IMR-90 (cell line): ENCODE measurements at regions not wholly inside any gene's neighbourhood (a gene's known extent, or its start where the extent isn't known, plus 50 kb on each side); places are given as distances from the start of the nearest gene placed in this dataset.

ENCODE experiments used
- BHLHE40 ChIP-seq: fragments of 150-350 bp; IDR thresholded peaks from 2 replicates; pipeline ENCODE4 v1.6.1; 2016; ENCODE audit warnings: mild to moderate bottlenecking, low read depth, low read length
- CEBPB ChIP-seq: IDR thresholded peaks from 2 replicates; pipeline ENCODE4 v1.6.1; 2012; ENCODE audit warnings: low read depth, low read length, improper control_type of control experiment
- CTCF ChIP-seq: conservative IDR thresholded peaks from 2 replicates; pipeline ENCODE4 v1.5.1; 2012; ENCODE audit warnings: mild to moderate bottlenecking, low read depth, low read length, improper control_type of control experiment
- ELK1 ChIP-seq: fragments of 150-350 bp; IDR thresholded peaks from 2 replicates; pipeline ENCODE4 v1.6.1; 2016; ENCODE audit warnings: low read depth, mild to moderate bottlenecking, low read length, moderate library complexity, borderline replicate concordance
- MXI1 ChIP-seq: IDR thresholded peaks from 2 replicates; pipeline ENCODE4 v1.6.1; 2012; ENCODE audit warnings: low read depth, mild to moderate bottlenecking, low read length, moderate library complexity, borderline replicate concordance
- NFE2L2 ChIP-seq: fragments of 150-350 bp; IDR thresholded peaks from 2 replicates; pipeline ENCODE4 v1.6.1; 2016; ENCODE audit warnings: low read depth, mild to moderate bottlenecking, low read length
- POLR2A ChIP-seq: IDR thresholded peaks from 2 replicates; pipeline ENCODE4 v1.6.1; 2012; ENCODE audit warnings: mild to moderate bottlenecking, low read depth, low read length
- RAD21 ChIP-seq: IDR thresholded peaks from 2 replicates; pipeline ENCODE4 v1.6.1; 2012; ENCODE audit warnings: low read length, improper control_type of control experiment
- RCOR1 ChIP-seq: IDR thresholded peaks from 2 replicates; pipeline ENCODE4 v1.6.1; 2012; ENCODE audit warnings: mild to moderate bottlenecking, low read length, improper control_type of control experiment; ENCODE audit not compliant: insufficient replicate concordance
- SMC3 ChIP-seq: fragments of 150-350 bp; IDR thresholded peaks from 2 replicates; pipeline ENCODE4 v1.6.1; 2016; ENCODE audit warnings: low read depth, mild to moderate bottlenecking, antibody characterized with exemption, low read length, moderate library complexity
- TF ChIP-seq, protein P1 (sequence below): fragments of 150-350 bp; IDR thresholded peaks from 2 replicates; pipeline ENCODE4 v1.6.1; 2017; ENCODE audit warnings: mild to moderate bottlenecking, antibody characterized with exemption, low read length, low read depth

DNA sequence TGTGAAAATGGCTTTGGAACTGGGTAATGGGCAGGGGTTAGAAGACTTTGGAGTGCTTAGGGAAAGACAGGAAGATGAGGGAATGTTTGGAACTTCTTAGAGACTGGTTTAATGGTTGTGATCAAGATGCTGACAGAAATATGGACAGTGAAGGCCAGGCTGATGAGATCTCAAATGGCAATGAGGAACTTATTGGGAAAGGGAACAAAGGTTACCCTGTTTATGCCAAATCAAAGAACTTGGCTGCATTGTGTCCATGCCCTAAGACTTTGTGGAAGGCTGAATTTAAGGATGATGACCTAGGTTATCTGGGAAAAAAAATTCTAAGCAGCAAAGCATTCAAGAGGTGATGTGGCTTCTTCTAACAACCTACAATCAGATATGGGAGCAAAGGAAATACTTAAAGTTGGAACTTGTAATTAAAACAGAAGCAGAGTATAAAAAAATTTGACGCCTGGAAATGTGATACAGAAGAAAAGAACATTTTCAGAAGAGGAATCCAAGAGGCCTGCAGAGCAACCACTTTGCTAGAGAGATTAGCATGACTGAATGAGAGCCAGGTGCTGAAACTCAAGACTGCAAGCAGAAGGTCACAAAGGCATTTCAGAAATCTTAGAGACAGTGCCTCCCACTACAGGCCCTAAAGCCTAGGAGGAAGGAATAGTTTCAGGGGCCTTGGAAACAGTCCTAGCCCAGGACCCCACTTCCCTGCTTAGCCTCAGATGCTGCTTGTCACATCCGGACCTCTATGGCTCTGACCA, 65.6 kb upstream of the FLRT2 start:
- no peak for TF ChIP-seq CTCF
- TF ChIP-seq MXI1: no peak
- TF ChIP-seq POLR2A: no peak
- TF ChIP-seq ELK1: no peak
- TF ChIP-seq RCOR1: no peak
- TF ChIP-seq RAD21: no peak
- TF ChIP-seq, protein P1, sequence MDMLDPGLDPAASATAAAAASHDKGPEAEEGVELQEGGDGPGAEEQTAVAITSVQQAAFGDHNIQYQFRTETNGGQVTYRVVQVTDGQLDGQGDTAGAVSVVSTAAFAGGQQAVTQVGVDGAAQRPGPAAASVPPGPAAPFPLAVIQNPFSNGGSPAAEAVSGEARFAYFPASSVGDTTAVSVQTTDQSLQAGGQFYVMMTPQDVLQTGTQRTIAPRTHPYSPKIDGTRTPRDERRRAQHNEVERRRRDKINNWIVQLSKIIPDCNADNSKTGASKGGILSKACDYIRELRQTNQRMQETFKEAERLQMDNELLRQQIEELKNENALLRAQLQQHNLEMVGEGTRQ: no peak
- no peak for TF ChIP-seq CEBPB
- TF ChIP-seq BHLHE40: no peak
- no peak for TF ChIP-seq SMC3
- no peak for TF ChIP-seq NFE2L2
